Jurkat, Clone E6-1 (cell line): ENCODE measurements at regions not wholly inside any gene's neighbourhood (a gene's known extent, or its start where the extent isn't known, plus 50 kb on each side); places are given as distances from the start of the nearest gene placed in this dataset.

ENCODE experiments used
- DNase-seq: peaks from one replicate; pipeline ENCODE4 v3.0.0-alpha.2; 2011; ENCODE audit warnings: low read depth, low spot score
- H3K4me3 ChIP-seq: 2 replicates; pipeline ENCODE4 v1.5.1; 2011; ENCODE audit warnings: mild to moderate bottlenecking, low read length, control low read depth, moderate library complexity

DNA sequence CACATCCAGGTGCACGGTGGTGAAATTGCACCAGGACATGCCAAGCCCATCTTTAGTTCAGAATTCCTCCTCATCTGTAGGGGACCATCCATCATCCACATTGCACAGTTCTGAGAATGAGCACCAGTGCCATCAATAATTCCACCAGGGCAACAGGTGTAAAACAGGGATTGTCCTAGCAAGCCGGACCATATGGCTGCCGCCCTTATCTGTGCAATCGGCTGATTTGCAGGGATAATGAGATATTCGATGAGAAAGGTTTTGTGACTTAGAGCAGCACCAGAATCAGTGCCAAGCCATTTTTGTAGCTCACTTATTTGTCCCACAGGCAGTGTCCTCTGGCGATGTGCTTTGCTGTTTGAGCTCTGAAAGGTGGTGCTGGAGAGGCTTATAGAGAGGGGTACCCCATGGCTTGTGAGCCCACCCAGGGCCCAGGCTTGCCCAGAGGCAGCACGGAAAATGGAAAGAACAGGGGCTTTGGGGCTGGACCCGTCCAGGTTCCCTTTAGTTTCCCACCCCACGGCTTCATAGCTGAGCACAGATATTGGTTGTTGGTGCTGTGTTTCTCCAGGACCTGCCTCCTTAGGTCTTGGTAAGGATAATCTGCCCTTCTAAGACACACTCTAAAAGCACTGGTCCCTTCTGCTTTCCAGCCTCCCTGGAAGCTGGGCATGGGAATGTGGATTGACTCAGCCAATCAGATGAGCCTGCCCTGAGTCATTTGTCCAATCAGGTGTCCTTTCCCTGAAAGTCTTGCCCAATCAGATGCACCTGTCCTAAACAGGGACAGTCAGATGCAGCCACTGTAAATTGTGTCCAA is 84.0 kb upstream of the SHANK2 start:
- no peak for DNase-seq
- H3K4me3 ChIP-seq = no peak overlapping the region

DNA sequence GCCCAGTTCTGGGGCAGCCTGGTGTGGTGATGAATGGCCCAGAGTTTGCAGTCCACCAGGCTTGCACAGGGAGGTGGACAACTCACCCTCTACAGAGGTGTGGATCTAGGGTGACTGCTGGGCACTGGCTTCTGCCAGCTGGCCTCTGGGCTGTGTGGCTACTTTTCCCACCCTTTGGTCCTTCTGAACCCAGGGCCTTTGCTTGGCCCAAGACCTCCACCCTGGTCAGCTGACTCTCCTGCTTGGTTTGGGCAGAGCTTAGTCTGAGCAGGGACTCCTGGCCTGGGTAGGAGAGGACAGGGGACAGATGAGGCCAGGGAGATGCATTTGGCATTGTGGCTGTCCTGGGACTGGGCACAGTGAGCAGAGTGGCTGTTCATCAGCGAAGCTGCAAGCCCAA is 83.0 kb upstream of the SHANK2 start:
- DNase-seq = no peak
- no peak overlapping the region for H3K4me3 ChIP-seq

DNA sequence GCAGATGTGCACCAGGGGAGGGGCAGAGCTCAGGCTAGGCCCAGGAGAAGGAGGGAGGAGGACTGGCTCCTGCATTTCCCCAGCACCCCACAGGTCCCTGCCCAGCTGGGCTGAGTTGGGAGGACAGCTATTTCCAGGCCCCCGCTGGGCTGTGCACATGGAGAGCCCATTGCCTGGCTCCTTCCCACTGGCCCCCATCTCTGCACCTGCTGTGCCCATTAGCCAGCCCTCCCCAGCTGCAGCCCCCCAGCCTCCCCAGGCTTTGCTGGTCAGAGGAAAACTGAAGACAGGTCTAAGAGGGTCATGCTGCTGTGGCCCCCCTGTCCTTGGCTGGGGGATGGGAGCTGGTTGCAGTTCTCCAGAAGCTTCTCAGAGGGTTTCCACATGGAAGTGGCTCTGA is 81.8 kb upstream of the SHANK2 start:
- DNase-seq = no peak
- H3K4me3 ChIP-seq = no peak overlapping the region

DNA sequence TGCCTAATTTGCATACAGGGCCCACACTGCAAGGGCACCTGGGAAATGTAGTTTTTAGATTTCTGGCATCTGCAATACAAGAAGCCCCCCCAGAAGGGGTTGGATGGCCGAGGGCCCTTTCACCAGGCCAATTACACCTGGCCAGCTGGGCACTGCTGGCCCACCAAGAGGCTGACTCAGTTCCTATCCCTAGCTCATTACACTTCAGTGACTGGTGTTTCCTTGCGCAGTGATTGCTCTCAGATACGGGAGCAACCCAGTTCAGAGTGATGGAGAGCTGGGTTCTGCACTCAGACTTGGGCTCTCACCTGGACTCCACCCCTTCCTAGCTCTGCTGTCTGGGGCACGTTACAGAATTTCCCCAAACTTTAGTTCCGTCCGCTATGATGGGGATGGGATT is 81.1 kb upstream of the SHANK2 start:
- H3K4me3 ChIP-seq = no peak overlapping the region

DNA sequence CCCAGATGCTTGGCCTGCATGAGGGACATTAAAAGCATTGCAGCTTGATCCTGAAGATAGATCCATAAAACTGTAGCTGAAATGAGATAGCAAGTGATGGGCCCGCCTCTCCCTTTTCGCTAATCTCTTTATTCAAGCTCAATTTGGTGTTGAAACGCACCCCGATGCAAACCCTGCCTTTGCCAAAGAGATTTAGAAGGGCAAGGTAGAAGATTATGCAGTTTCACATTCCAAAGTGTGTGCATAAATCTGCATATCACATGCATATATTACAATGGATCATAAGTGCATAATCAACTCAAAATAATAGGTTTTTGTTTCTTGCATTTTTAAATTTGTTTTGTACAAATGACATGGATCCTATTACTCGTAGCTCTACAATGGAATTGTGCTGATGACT is 80.1 kb upstream of the SHANK2 start:
- DNase-seq = no peak
- no peak overlapping the region for H3K4me3 ChIP-seq

More for the DNA sequence above, 81.1 kb upstream of the SHANK2 start:
- no peak for DNase-seq

DNA sequence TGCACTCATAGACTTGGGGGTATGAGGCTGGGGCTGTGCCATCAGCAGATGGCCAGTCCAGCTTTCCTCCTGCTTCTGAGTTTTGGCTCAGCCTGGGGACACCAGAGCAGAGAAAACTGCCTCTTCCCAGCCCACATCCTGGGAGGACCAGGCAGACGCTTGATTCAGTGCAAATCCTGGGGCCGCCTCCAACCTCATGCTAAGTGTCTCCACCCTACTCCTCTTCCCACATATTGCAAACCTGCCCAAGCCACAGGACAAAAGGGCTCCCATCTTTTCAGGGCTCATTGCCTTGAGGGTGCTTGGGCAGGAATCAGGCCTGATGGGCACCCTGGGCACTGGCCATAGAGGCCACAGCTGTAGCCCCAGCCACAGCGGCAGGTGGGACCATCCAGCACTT is 79.7 kb upstream of the SHANK2 start:
- no peak for DNase-seq
- no peak overlapping the region for H3K4me3 ChIP-seq

DNA sequence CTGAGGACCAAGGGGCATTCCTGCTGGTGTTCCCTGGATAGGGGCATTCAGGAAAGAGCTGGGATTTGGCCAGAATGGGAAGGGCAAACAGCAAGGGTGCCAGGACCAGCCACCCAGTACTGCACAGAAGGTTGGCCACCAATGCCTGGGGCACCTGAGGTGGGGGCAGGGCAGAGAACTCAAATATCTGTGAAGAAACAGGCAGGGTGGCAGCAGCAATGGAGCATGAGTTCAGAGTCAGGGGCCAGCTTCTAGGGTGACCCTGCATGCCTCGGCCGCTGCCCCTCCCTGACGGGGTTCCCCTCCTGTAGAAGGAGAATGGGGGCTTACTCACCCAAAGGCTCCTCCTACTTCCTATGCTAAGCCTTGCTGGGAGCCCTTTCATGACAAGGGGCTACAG is 79.3 kb upstream of the SHANK2 start:
- no peak for DNase-seq
- no peak overlapping the region for H3K4me3 ChIP-seq

DNA sequence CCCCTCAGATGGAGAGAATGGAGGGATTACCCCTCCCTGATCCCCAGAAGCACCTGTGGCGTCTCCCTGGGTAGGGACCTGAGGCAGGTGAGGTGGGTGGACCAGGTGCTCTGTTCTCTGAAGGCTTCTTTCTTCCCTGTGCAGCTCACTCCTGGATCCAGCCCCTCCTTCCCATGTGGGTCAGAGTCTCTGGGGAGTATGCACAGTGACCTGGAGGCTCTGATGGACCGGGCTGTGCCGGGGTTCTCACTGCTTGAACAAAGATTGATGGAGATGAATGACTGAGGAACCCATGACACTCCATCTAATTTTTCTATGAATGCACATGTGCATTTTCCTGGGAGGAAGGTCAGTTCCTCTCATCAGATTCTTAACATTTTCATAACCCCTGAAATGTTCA is 78.6 kb upstream of the SHANK2 start:
- DNase-seq = no peak
- no peak overlapping the region for H3K4me3 ChIP-seq

DNA sequence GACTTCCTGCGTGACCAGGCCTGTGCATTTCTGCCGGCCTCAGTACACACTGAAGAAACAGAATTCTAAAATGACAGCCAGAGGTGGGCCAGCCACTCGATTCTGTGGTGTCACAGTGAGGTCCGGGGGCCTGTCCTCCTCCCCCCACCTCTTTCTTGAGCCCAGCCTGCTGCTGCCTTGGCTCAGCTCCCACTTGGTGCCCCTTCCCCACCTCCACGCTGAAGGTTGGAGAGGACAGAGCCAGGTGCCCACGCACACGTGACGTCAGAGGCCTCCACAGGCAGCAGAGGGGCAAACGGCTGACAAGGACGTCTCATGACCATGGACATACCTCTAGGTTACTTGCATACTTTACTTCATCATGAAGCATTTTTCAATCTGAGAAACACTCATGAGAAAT is 78.0 kb upstream of the SHANK2 start:
- no peak overlapping the region for H3K4me3 ChIP-seq
- no peak for DNase-seq

DNA sequence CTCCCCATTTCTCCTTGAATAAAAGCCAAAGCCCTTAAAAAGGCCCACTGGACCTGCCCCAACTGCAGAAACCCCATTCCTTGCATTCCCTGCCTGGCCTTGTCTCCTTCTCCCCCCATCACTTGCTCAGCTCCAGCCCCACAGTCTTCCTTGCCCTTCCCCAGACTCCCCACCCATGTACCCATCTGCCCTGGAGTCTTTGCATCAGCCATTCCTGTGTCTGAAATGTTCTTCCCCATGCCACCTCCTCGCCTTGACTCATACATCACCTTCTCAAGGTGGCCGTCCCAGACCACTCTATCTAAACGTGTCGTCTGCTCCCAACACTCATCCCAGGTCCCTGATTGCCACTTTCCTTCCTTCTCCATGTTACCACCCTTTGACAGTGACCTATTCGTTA is 77.4 kb upstream of the SHANK2 start:
- no peak for DNase-seq
- no peak overlapping the region for H3K4me3 ChIP-seq

DNA sequence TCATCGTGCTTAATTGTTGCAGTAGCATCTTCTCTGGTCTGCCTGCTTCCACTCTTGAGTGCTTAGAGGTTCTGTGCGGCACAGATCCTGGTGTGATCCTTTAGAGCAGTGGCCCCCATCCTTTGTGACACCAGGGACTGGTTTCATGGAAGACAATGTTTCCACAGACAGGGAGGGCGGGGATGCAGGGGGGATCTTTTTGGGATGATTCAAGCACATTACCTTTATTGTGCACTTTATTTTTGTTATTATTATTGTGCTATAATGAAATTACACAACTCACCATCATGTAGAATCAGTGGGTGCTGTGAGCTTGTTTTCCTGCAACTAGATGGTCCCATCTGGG is 76.8 kb upstream of the SHANK2 start:
- DNase-seq = no peak
- H3K4me3 ChIP-seq = no peak overlapping the region

DNA sequence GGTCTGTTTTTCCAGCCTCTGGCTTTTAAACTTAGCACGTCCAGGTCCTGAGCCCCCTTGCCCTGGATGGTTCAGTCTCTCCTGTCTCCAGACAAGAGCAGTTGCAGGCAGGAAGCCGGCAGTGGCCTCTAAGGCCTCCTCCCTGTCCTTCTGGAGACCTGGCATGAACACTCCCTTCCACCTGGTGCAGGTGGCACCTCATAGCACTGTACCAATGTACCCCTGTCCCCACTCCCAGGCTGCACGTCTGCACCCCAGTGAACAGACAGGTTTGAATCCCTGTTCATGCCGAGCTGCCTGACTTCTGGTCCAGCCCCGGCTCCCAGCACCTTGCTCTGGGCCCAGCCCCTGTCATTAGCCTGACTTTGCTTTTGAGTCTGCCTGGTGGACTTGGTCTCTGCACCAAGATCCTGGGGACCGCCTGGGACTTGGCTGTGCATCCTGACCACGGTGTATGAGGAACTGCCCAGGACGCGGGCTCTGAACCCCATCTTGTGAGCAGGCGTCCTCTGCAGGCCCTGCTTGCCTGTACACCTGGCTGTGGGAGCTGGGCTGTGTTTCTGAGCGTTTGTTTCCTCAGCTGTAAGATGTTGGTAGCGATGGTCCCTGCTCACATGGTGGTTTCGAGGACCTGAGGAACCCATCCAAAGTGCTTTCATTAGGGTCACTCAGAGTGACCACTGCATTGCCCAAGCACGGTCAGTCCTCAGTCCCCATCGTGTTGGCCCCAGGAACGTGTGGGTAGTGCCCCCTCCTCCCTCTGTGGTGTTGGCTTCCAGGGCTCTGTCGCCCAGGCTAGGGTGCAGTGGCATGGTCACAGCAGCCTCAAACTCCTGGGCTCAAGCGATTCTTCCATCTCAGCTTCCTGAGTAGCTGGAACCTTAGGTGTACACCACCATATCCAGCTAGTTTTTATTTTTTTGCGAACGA is 75.0 kb upstream of the SHANK2 start:
- H3K4me3 ChIP-seq = no peak overlapping the region
- no peak for DNase-seq

DNA sequence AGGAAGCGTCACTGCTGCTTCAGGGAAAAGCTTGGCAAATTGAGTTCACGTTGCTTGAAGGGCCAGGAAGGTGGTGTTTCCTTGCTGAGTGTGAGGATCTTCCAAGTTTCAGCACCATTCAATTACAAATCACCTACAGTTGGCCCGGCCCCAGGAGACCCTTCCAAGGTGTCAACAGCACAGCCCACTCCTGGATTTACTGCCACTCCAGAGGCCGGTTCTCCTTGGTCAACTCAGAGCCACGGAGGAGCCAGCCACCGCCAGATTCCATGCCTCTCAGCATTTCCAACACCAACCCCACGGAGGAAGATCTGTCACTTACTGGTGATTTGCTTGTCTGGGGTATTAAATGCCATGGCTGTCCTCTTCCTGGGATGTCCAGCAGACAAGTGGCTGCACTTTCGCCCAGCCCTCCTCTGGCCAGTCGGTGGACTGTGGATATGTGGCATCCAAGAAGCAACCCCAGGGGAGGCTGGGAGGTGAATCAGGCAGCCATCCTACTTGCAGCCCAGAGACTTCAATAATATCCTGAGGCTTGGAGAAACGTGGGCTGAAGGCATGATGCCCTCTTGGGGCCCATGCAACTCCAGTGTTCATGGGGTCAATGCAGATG is 74.1 kb upstream of the SHANK2 start:
- no peak for DNase-seq
- H3K4me3 ChIP-seq = no peak overlapping the region

DNA sequence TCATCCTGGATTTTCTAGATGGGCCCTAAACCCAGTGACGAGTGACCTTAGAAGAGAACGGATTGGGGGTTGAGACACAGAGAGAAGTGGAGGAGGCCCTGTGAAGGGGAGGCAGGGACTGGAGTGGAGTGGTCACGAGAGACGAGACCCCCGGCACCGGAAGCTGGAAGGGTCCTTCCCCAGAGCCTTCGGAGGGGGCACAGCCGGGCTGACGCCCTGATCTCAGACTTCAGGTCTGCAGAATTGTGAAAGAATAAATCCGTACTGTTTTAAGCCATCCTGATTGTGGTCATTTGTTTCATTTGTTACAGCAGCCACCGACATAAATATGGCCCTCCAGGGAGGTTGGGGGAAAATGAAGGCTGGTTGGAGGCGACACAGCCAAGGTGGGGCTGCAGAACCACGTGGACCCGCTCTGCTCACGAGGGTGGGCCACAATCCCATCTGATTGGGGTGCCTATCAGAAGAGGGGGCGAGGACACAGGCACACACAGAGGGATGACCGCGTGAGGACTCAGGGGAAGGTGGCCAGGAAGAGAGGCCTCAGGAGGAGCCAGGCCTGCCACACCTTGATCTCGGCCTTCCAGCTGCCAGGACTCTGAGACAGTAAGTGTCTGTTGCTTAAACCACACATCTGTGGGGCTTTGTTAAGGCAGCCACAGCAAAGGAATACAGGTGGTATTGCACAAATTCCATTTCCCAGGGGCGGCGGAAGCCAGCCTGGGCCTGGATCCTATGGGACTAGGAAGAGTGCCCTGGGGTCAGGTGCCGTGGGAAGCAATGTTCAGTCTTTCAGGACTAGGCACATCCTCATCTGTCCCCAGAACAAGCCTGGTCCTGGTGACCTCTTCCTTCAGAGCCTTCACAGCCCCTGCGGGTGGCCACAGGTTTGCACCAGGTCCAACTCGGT is 73.3 kb upstream of the SHANK2 start:
- no peak for DNase-seq
- H3K4me3 ChIP-seq = no peak overlapping the region

DNA sequence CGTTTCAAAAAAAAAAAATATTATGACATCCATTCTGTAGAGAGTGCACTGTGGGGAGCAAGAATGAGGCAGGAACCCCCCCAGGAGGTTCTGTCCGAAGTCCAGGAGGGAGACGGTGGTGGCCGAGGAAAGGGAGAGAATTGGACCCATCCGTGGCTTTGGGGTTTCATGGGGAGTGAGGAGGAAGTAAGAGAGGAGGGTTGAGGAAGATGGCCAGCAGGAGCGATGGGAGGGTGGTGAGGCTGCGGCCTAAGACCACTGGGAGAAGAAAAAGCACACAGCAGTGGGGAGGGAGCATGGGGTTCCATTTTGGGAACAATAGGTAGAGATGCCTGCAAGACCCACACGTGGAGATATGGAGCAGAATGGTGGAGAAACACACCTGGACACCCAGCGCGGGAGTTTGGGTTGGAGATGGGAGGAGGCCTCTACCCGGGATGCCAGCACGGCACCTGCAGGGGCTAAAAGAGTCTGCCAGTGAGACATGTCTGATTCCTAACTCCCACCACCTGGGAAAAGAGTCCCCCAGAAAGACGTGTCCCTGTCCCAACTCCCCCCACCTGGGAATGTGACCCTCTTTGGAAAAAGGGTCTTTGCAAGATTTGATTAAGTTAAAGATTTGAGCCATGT is 72.5 kb upstream of the SHANK2 start:
- no peak for DNase-seq
- H3K4me3 ChIP-seq = no peak overlapping the region

DNA sequence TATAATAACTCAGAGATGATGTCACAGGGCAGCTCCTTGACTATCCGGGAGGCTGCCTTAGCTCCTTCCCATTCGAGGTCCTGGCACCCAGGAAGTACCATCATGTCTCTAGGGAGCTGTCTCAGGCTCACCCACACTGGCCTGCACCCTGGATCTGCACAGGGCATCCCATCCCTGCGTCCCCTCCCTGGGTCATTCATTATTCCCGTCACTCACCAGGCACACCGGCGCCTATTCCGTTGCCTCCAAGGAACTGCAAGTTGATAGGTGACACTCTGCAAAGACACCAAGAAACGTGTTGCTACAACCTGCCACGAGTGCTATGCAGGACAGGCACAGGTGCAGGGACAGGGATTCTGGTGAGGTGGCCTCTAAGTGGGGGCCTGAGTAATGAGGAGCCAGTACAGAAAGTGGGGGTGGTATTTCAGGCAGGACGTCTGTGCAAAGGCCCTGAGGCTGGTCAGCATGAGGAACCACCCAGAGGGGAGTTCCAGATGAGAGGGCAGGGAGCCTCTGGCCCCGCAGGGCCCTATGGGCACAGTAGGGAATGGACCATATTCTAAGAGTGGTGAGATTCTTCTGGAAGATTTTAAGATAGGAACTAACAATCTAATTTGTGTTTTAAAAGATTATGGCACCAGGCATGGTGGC is 71.6 kb upstream of the SHANK2 start:
- H3K4me3 ChIP-seq = no peak overlapping the region
- no peak for DNase-seq

DNA sequence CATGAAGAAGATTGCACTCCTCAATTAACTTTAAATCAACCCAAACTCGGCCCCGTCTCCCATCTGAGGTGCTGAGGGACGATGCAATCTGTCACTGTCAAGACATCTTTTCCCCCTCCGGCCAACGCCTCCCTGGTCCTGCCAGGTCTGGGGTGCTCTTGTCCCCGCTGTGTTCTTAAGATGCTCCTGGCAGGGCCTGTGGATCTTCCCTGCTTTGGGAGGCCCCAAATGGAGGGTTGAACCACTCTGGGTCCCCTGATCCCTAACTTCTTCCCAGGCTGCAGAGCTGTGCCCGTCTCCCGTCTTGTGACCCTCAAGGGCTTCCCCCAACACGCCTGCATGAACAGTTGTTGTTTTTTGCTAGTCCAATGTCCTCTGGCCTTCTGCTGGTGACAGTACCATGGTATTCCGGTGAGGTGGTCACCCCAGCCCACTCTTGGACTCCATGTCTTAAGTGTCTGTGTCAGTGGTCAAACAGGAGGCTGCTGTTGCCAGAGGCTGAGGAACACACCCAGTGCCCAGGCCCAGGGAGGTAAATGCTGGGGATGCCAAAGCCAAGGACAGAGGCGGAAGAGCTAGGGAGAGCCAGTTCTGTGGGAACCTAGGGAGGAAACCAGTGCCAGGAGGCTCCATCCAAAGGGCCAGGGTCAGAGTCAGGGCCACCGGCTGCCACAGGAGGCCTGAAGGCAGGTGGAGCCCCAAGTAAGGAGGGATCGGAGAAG is 70.6 kb upstream of the SHANK2 start:
- DNase-seq = no peak

More for the DNA sequence above, 70.6 kb upstream of the SHANK2 start:
- no peak overlapping the region for H3K4me3 ChIP-seq
